ENCODE measurements at regions not wholly inside any gene's neighbourhood (a gene's known extent, or its start where the extent isn't known, plus 50 kb on each side); places are given as distances from the start of the nearest gene placed in this dataset.

DNA sequence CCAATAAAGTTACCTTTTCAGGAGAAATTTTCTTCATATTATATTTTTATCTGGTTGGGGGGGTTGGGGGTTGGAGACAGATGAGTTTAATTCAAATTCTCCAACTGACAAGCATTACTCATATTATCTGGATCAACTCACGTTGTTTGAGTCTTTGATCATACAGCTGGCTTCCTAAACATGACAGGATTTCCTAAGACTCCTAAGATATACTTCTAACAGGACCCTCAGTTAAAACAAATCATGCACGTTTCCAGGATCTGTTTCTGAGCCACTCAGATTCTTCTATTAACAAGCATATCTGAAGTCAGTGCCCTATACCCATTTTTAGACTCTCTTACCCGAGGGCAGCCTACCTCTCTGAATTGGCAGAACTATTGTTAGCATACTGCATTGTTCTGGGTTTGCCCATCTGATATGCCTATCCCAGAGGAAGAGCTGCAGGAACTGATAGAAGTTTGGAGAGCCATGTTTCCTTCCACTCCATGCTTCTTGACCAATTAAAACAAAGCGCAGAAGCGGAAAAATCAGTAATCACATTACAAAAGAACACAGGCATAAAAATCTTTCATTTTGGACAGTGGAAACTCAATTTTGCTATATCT is 653.9 kb downstream of the LTN1 start:
- H3K36me3 ChIP-seq: no peaks in the 10 kb centered on the region
- H3K27me3 ChIP-seq: no peaks in the 10 kb centered on the region
- no peaks in the 10 kb centered on the region for H3K9me3 ChIP-seq (replicated peaks)
- DNase-seq: no peak
- peaks cover 12% of the 10 kb centered on the region for H3K4me1 ChIP-seq
- no peak overlapping the region for H3K27ac ChIP-seq
- no peak overlapping the region for H3K4me3 ChIP-seq

DNA sequence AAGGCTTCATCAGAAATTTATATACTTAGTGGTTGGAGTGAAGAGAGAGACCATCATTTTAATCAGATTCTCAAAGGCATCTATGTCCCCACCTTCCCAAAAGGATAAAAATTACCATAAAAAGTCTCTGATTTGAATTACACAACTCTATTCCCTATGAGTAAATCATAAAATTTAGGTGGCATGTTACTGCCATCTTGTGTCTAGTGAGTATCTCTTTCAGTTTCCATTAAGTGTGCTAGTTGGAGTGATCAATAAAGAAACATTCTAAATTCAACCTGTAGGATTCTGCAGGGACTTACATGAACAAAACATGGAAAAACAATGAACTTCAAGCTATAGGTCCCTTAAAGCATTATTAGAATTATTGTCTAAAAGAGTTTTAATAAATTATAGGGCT is 655.4 kb downstream of the LTN1 start:
- H3K4me1 ChIP-seq: peaks cover 7% of the 10 kb centered on the region; the same call in 1 of the 2 replicates
- DNase-seq: peak in 1 of 2 experiments; percentile 71
- H3K27ac ChIP-seq: no peak overlapping the region
- H3K27me3 ChIP-seq: no peaks in the 10 kb centered on the region
- H3K36me3 ChIP-seq: no peaks in the 10 kb centered on the region
- no peak overlapping the region for H3K4me3 ChIP-seq
- no peaks in the 10 kb centered on the region for H3K9me3 ChIP-seq (replicated peaks)

DNA sequence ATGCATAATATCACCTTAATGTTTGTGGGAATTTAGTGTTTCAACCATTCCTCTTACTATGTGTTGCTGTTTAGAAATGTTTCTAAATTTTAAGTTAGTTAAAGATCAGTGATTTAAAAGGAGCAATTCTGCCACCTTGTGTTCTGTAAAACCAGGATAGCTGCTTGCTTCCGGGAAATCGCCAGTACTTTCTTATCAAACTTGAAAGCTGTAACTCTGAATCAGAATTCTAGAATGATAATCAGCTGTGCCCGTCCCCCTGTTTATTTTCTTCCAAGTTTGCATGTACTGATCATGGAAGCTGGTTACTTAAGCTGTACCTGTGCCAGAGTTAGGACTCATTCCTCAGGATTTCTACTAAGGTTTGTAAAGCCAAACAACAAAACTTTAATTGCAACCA is 656.4 kb downstream of the LTN1 start:
- H3K36me3 ChIP-seq: no peaks in the 10 kb centered on the region
- peaks cover 4% of the 10 kb centered on the region; the same call in 1 of the 2 replicates for H3K4me1 ChIP-seq
- no peak overlapping the region for H3K27ac ChIP-seq
- no peaks in the 10 kb centered on the region for H3K9me3 ChIP-seq (replicated peaks)
- no peak overlapping the region for H3K4me3 ChIP-seq
- no peaks in the 10 kb centered on the region for H3K27me3 ChIP-seq
- DNase-seq: peak; percentile 25 to 70

DNA sequence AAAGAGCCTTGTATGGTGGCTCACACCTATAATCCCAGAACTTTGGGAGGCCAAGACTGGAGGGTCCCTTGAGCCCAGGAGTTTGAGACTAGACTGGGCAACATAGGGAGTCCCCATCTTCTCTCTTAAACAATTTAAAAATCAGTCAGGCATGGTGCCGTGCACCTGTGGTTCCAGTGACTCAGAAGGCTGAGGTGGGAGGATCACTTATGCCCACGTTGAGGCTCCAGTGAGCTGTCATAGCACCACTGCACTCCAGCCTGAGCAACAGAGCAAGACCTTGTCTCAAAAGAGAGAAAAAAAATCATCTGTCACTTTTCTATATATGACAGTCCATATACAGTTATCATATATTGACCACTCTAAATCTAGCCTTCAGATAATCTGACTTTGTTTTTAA is 658.3 kb downstream of the LTN1 start:
- H3K4me1 ChIP-seq: peaks cover 4% of the 10 kb centered on the region; the same call in 1 of the 2 replicates
- H3K27me3 ChIP-seq: no peaks in the 10 kb centered on the region
- peak in 1 of 2 experiments; percentile 24 for DNase-seq
- no peaks in the 10 kb centered on the region for H3K36me3 ChIP-seq
- no peak overlapping the region for H3K27ac ChIP-seq
- H3K9me3 ChIP-seq (replicated peaks): no peaks in the 10 kb centered on the region
- no peak overlapping the region for H3K4me3 ChIP-seq

DNA sequence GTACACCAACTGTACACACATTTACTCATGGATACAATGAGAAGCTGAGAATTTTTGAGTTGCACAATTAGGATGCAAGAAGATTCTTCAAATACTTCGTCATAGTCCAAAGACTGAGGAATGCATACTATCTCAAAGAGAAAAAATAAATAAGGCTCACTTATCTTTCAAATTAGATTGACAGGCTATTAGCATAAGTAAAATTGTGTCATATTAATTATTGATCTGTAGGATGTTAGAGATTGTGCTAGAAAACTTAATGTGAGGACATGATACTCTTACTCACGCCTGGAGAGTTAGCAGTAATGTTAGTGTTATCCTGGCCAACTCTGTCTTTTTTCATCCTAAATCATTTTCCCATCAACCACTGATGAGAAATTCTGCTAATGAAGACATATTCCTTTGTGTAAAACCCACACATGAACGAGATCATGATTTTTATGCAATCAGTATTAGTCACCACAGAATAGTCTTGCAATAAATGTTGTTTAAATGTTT is 659.0 kb downstream of the LTN1 start:
- H3K4me3 ChIP-seq: no peak overlapping the region
- no peaks in the 10 kb centered on the region for H3K36me3 ChIP-seq
- no peak for DNase-seq
- H3K4me1 ChIP-seq: peaks cover 4% of the 10 kb centered on the region; the same call in 1 of the 2 replicates
- no peaks in the 10 kb centered on the region for H3K9me3 ChIP-seq (replicated peaks)
- no peak overlapping the region for H3K27ac ChIP-seq
- no peaks in the 10 kb centered on the region for H3K27me3 ChIP-seq

DNA sequence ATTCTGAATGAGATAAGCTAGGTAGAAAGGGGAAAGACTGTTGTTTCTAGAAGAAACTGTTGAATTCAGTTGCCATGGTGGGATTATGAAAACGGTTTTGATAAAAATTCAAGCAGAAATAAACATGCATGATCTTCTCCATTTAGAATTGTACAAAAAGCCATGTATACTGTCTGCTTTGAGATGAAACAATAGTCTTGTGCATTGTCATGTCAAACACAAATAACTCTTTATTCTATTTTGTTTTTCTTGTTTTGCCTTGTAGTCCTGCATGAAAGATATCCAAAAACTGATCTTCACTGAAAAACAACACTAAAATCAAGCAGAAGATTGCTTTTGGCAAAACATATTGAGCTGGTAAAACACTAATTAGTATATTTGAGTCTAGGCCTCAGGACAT is 659.9 kb downstream of the LTN1 start:
- Histone ChIP-seq H3K27me3 (no peaks in the 10 kb centered on the region), H3K36me3 (no peaks in the 10 kb centered on the region), H3K27ac (no peak overlapping the region), H3K4me1 (peaks cover 4% of the 10 kb centered on the region; the same call in 1 of the 2 replicates), H3K9me3 (replicated peaks) (no peaks in the 10 kb centered on the region), H3K4me3 (no peak overlapping the region)
- DNase-seq: no peak

DNA sequence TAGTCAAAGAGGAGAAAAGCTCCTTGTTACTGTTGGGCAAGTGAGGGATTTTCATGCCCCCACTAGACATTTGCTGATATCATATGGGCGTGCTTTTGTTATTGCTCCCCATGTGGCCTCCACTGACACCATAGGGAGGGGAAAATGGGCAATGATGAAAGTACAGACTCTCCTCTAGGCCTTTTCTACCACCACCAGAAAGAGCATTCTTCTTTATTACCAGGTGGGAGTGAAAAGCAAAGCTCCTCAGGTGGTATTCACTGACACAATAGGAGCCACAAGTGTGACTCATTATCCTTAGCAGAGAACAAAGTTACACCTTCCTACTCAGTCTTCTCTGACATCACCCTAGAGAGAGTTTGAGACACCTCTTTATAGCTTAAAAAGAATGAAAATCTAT is 667.1 kb downstream of the LTN1 start:
- no peaks in the 10 kb centered on the region for H3K27me3 ChIP-seq
- H3K27ac ChIP-seq: no peak overlapping the region
- peaks cover 7% of the 10 kb centered on the region; the same call in 1 of the 2 replicates for H3K9me3 ChIP-seq (replicated peaks)
- H3K36me3 ChIP-seq: no peaks in the 10 kb centered on the region
- DNase-seq: no peak
- H3K4me1 ChIP-seq: no peaks in the 10 kb centered on the region
- no peak overlapping the region for H3K4me3 ChIP-seq

DNA sequence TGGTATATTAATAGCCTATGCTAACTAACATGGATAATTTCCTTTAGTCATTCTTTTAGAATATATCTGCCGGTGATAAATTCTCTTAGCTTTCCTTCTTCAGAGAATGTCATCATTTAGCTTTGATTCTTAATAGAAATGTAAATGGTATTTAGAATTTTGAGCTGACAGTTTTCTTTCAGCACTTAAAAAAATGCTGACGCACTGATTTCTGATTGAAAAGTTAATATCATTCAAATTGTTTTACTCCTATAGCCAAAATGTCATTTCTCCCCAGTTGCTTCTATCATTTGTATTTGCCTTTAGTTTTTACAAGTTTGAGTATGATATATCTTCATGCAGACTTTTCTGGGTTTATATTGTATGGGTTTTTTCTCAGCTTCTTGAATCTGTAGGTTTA is 668.0 kb downstream of the LTN1 start:
- no peak for DNase-seq
- Histone ChIP-seq H3K27me3 (no peaks in the 10 kb centered on the region), H3K9me3 (replicated peaks) (peaks cover 7% of the 10 kb centered on the region; the same call in 1 of the 2 replicates), H3K36me3 (no peaks in the 10 kb centered on the region), H3K4me1 (no peaks in the 10 kb centered on the region), H3K4me3 (no peak overlapping the region), H3K27ac (no peak overlapping the region)

DNA sequence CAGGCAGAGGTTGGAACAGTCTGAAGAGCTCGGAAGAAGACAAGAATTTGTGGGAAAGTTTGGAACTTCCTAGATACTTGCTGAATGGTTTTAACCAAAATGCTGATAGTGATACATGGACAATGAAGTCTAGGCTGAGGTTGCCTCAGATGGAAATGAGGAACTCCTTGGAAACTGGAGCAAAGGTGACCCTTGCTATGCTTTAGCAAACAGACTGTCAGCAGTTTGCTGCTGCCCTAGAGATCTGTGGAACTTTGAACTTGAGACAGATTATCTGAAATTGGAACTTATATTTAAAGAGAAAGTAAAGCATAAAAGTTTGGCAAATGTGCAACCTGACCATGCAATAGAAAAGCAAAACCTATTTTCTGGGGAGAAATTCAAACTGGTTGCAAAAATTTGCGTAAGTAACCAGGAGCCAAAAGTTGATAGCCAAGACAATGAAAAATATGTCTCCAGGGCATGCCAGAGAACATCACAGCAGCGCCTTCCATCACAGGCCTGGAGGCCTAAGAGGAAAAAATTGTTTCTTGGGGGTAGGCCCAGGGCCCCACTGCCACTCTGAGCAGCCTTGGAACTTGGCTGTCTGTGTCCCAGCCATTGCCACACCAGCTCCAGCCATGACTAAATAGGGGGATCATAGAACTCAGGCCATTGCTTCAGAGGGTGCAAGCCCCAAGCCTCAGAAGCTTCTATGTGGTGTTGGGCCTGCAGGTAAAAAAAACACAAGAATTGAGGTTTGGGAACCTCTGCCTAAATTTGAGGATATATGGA is 675.3 kb downstream of the LTN1 start:
- DNase-seq: no peak

DNA sequence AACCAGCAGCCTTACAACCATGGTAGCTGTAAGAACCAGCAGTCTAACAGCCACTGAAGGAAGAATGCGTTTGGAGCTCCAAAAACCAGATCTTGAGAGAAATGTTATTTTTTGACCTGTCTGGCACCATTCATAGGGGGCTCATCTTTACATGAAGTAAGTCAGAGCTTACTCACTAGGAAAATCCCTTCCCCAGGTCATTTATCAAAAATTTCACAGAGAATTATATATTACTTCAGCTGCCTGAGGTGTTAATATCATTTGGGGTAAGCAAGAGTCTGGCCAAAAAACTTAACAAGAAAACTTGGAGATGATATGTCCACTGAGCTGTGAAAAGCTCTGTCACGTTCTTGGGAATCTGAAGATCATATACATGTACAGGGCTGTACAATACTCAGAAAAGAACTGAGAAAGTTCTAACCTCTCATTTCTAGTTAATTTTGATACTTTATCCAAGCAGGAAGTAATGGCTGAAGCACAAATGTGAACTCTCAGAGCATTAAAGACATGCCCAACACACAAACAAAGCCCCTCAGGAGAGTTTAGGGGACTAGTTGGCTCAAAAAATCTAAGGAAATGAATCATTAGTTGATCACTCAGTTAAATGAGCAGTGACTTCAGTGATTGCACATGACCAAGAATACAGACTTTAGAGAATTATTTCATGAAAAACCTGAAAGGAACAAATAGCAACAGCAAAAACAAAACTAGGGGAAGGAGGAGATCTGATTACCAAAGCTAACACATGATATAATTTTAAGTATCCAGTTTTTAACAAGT is 681.1 kb downstream of the LTN1 start:
- H3K4me1 ChIP-seq: no peaks in the 10 kb centered on the region
- no peaks in the 10 kb centered on the region for H3K36me3 ChIP-seq
- H3K4me3 ChIP-seq: no peak overlapping the region
- no peak for DNase-seq
- H3K9me3 ChIP-seq (replicated peaks): no peaks in the 10 kb centered on the region
- no peak overlapping the region for H3K27ac ChIP-seq
- no peaks in the 10 kb centered on the region for H3K27me3 ChIP-seq

More for the DNA sequence above, 675.3 kb downstream of the LTN1 start:
- H3K27me3 ChIP-seq: no peaks in the 10 kb centered on the region
- 0 out of 2 replicates have a peak, but pooled peaks cover 3% of the 10 kb centered on the region for H3K9me3 ChIP-seq (replicated peaks)
- H3K4me1 ChIP-seq: no peaks in the 10 kb centered on the region
- no peak overlapping the region for H3K4me3 ChIP-seq
- H3K27ac ChIP-seq: no peak overlapping the region
- H3K36me3 ChIP-seq: no peaks in the 10 kb centered on the region

DNA sequence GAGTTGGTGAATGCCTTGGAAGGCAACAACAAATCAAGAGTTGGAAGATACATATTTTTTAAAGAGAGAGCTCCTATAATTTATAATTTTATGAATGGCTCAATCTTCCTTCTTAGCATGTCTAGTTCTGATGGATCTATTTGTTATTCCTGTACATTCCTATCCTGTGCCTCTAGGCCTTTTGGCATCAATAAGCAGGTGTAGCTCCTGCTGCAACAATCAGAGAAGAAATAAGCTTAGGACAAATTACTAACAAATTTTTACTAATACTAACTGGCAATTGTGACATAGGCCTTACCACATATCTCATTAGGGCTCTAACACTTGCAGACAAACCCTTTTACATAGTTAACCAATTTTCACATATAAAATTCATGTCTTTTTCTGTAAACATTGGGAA is 682.0 kb downstream of the LTN1 start:
- no peaks in the 10 kb centered on the region for H3K4me1 ChIP-seq
- no peak overlapping the region for H3K27ac ChIP-seq
- H3K36me3 ChIP-seq: no peaks in the 10 kb centered on the region
- DNase-seq: no peak
- no peak overlapping the region for H3K4me3 ChIP-seq
- no peaks in the 10 kb centered on the region for H3K9me3 ChIP-seq (replicated peaks)
- no peaks in the 10 kb centered on the region for H3K27me3 ChIP-seq

DNA sequence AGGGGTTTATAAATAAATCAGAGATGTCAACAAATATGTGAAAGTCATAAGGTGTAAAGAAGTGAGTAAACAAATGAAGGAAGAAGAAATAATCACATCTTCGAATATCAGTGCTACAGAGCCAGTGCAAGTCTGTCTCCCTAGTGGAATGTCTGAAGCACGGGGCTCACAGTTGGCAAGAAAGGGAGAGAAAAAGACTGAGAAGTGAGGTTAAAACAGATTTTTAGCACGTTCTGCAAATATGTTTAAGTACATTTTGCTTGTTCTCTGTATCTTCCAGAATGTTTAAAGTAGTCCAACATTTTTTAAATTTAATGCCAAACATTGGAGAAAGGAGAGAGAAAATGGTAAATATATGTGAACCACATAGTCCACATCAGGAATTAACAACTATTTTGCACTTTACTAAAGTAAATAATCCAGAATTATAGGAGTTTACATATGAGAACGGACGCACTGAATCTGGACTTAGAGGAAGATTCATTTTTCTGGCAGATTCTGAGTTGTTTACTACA is 682.4 kb downstream of the LTN1 start:
- no peak for DNase-seq
- no peaks in the 10 kb centered on the region for H3K36me3 ChIP-seq

DNA sequence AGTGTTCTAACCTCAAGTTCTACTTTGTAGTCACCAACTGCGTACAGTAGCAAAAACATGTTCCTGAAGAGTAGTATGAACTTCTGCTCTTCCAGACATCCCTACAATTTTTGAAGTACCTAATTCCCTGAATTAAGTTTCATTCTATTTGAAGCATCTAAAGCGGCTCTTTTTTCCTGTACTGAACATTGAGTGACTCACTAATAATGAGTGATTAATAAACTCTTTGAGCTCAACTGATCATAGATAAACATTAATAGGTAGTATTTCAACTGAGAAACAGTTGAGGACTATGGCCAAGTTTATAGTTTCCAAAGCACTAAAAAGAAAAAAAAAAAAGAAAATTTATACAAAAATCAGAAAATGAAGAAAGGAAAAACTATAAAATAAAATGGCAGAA is 683.1 kb downstream of the LTN1 start:
- no peak overlapping the region for H3K27ac ChIP-seq
- no peaks in the 10 kb centered on the region for H3K36me3 ChIP-seq
- DNase-seq: no peak
- no peaks in the 10 kb centered on the region for H3K27me3 ChIP-seq
- H3K9me3 ChIP-seq (replicated peaks): no peaks in the 10 kb centered on the region
- H3K4me3 ChIP-seq: no peak overlapping the region
- H3K4me1 ChIP-seq: no peaks in the 10 kb centered on the region

More for the DNA sequence above, 682.4 kb downstream of the LTN1 start:
- no peak overlapping the region for H3K27ac ChIP-seq
- no peaks in the 10 kb centered on the region for H3K9me3 ChIP-seq (replicated peaks)
- no peak overlapping the region for H3K4me3 ChIP-seq
- H3K27me3 ChIP-seq: no peaks in the 10 kb centered on the region
- H3K4me1 ChIP-seq: no peaks in the 10 kb centered on the region

DNA sequence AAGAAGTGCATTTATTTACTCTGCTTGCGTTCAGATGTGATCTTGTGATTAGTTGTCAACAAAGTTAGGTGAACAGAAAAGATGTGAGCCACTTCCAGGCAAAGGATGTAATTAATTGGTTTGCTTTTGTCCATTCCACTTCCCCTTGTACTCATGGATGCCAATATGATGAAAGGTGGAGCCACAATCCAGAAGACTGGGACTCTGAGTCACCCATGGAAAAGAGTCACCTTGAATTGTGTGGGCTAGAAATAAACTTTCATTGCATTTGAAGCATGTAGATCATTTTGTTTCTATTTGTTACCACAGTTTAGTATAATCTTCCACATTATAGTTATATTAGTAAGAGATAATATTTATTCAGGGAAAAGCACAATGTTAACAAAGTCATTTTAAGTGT is 684.2 kb downstream of the LTN1 start:
- Histone ChIP-seq H3K27ac (no peak overlapping the region), H3K4me1 (no peaks in the 10 kb centered on the region)
- no peak for DNase-seq

DNA sequence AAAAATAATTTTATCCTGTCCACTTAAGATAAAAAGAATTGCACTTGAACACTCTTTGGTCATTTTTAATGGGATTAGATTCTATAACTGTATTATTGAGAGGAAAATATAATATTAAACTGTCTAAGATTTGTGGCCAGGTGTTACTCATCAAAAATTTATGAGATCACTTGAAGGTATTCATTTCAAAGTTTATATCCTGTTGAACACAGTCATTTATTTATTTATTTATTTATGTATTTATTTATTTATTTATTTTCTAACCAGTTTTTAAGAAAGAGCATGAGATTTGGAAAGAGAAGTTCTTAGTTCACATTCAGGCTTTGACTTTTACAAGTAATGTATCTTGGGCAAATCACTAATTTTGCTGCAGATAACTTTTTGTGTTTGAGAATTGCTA is 692.7 kb downstream of the LTN1 start:
- Histone ChIP-seq H3K4me1 (no peaks in the 10 kb centered on the region), H3K27ac (no peak overlapping the region), H3K27me3 (no peaks in the 10 kb centered on the region), H3K4me3 (no peak overlapping the region), H3K9me3 (replicated peaks) (no peaks in the 10 kb centered on the region; the same call in 1 of the 2 replicates), H3K36me3 (no peaks in the 10 kb centered on the region)
- no peak for DNase-seq

More for the DNA sequence above, 684.2 kb downstream of the LTN1 start:
- Histone ChIP-seq H3K4me3 (no peak overlapping the region), H3K36me3 (no peaks in the 10 kb centered on the region), H3K27me3 (no peaks in the 10 kb centered on the region), H3K9me3 (replicated peaks) (no peaks in the 10 kb centered on the region)
